ENCODE measurements at regions not wholly inside any gene's neighbourhood (a gene's known extent, or its start where the extent isn't known, plus 50 kb on each side); places are given as distances from the start of the nearest gene placed in this dataset.

DNA sequence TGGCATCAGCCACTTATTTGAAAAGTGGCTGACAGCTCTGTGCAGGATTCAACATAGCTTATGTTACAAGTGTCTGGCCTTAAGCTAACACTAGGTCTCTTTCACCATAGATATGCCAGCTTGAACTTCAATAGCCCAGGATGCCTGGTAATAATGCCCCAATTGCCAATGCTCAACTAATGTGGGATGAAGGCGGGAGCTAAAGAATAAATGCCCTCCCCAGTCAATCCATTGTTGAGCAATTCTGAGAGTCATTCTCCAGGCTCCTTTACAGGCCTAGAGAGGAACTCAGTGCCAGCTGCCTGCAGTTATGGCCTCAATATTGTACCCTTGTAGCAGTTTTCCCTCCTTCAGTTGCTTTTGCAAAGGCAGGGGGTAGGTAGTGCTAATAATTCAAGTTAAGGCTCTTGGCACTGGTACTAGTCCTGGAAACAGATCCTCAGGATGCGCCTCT is 460.2 kb downstream of the GABRG1 start:
- no peak for TF ChIP-seq EZH2phosphoT487 (IDR thresholded peaks at IDR 0.05; ENCODE audit: borderline replicate concordance, low read length)
- TF ChIP-seq, protein P1, sequence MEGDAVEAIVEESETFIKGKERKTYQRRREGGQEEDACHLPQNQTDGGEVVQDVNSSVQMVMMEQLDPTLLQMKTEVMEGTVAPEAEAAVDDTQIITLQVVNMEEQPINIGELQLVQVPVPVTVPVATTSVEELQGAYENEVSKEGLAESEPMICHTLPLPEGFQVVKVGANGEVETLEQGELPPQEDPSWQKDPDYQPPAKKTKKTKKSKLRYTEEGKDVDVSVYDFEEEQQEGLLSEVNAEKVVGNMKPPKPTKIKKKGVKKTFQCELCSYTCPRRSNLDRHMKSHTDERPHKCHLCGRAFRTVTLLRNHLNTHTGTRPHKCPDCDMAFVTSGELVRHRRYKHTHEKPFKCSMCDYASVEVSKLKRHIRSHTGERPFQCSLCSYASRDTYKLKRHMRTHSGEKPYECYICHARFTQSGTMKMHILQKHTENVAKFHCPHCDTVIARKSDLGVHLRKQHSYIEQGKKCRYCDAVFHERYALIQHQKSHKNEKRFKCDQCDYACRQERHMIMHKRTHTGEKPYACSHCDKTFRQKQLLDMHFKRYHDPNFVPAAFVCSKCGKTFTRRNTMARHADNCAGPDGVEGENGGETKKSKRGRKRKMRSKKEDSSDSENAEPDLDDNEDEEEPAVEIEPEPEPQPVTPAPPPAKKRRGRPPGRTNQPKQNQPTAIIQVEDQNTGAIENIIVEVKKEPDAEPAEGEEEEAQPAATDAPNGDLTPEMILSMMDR (IDR thresholded peaks at IDR 0.05; ENCODE audit: low read depth, low read length, poor library complexity, severe bottlenecking): no peak

Measured in DOHH2 (cell line).